HCT116 (cell line): ENCODE measurements at regions not wholly inside any gene's neighbourhood (a gene's known extent, or its start where the extent isn't known, plus 50 kb on each side); places are given as distances from the start of the nearest gene placed in this dataset.

Source experiments
- CBX3 ChIP-seq: IDR thresholded peaks from 2 replicates; pipeline ENCODE4 v1.6.1; 2012; ENCODE audit warnings: low read depth
- CTCF ChIP-seq, 3 experiments: fragments of 200-600 bp in 1 of 3; sonication (generic) in 1 of 3; IDR thresholded peaks in 2 of 3; conservative IDR thresholded peaks in 1 of 3; 2 replicates each; pipeline ENCODE4 v1.5.1; 2012 to 2017; ENCODE audit warnings: low read depth in 2 of 3, low read length in 2 of 3, antibody characterized with exemption in 1 of 3, borderline replicate concordance in 1 of 3, control low read depth in 1 of 3, mild to moderate bottlenecking in 1 of 3, mixed read lengths in 1 of 3, mixed run types in 1 of 3, moderate library complexity in 1 of 3; ENCODE audit not compliant: insufficient read depth in 1 of 3
- EZH2 ChIP-seq: fragments of 200-600 bp; sonication (generic); IDR thresholded peaks from 2 replicates; pipeline ENCODE4 v1.6.1; 2017; ENCODE audit warnings: antibody characterized with exemption, mixed run types
- POLR2A ChIP-seq: IDR thresholded peaks from 2 replicates; pipeline ENCODE4 v1.7.0; 2011; ENCODE audit warnings: borderline replicate concordance; ENCODE audit not compliant: insufficient read depth, insufficient read length; ENCODE audit errors: extremely low read depth
- REST ChIP-seq: IDR thresholded peaks from 2 replicates; pipeline ENCODE4 v1.6.1; 2012; ENCODE audit warnings: low read depth
- YY1 ChIP-seq: IDR thresholded peaks from 2 replicates; pipeline ENCODE4 v1.6.1; 2011; ENCODE audit warnings: low read length, low read depth, moderate library complexity, mild to moderate bottlenecking; ENCODE audit not compliant: insufficient replicate concordance; ENCODE audit errors: extremely low read depth
- ZFX ChIP-seq: fragments of 450-650 bp; IDR thresholded peaks from 2 replicates; pipeline ENCODE4 v1.6.1; 2017
- TF ChIP-seq, protein P1 (sequence below): IDR thresholded peaks from 2 replicates; pipeline ENCODE4 v1.6.1; 2012
- TF ChIP-seq, protein P2 (sequence below): IDR thresholded peaks from 2 replicates; pipeline ENCODE4 v1.6.1; 2011; ENCODE audit warnings: mild to moderate bottlenecking, low read length, moderate library complexity; ENCODE audit not compliant: insufficient replicate concordance; ENCODE audit errors: extremely low read depth

DNA sequence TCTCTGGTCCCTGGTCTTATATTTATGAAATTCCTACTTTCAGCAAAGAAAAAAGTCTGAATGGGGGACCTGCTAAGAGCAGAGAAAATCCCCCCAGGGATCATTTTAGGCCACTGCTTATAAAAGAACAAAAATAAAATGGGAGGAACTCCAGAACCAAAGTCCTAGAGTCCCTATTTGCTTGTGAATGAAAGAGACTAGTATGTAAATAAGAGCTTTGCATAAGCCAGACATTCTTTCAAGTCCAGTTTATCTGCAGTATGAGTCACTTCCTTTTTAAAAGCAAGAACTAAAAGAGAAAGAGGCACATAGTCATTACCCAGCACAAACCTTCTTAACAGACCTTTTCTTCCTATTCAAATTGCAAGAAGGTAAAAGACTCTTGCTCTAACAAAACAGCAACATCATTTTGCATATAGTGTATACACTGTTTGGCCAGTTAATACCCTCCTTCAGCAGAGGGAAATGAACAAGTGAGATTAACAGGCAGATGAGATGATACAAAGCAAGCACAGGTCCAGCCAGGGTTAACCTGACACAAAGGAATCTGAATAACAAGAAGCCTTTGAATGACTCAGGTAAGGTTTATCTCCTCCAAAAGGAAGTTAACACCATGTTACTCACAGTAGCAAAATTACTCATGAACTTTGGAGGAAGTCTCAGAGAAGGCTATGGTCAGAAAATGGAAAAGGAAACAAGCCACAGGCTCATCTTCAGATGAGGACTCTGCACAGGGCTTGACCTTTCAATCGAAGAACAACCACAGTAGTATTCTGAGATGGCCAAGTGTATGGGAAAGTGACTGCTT lies 87.3 kb downstream of the PHLDA1 start:
- TF ChIP-seq CTCF (IDR thresholded peaks at IDR 0.05 in 2 of 3, conservative IDR thresholded peaks at IDR 0.05 in 1 of 3; ENCODE audit: borderline replicate concordance in 1 of 3, insufficient read depth in 1 of 3, low read depth in 2 of 3, low read length in 2 of 3), result no peak
- TF ChIP-seq EZH2, result no peak
- TF ChIP-seq CBX3, result 0 out of 2 replicates have a peak, but pooled peaks have one; percentile 41
- TF ChIP-seq, protein P1, sequence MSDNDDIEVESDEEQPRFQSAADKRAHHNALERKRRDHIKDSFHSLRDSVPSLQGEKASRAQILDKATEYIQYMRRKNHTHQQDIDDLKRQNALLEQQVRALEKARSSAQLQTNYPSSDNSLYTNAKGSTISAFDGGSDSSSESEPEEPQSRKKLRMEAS, result 0 out of 2 replicates have a peak, but pooled peaks have one; percentile 3
- TF ChIP-seq REST, result no peak
- no peak for TF ChIP-seq POLR2A
- no peak for TF ChIP-seq YY1
- no peak for TF ChIP-seq ZFX
- TF ChIP-seq, protein P2, sequence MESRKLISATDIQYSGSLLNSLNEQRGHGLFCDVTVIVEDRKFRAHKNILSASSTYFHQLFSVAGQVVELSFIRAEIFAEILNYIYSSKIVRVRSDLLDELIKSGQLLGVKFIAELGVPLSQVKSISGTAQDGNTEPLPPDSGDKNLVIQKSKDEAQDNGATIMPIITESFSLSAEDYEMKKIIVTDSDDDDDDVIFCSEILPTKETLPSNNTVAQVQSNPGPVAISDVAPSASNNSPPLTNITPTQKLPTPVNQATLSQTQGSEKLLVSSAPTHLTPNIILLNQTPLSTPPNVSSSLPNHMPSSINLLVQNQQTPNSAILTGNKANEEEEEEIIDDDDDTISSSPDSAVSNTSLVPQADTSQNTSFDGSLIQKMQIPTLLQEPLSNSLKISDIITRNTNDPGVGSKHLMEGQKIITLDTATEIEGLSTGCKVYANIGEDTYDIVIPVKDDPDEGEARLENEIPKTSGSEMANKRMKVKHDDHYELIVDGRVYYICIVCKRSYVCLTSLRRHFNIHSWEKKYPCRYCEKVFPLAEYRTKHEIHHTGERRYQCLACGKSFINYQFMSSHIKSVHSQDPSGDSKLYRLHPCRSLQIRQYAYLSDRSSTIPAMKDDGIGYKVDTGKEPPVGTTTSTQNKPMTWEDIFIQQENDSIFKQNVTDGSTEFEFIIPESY, result peak; percentile 59
